Keratinocyte (primary cell): ENCODE measurements at regions not wholly inside any gene's neighbourhood (a gene's known extent, or its start where the extent isn't known, plus 50 kb on each side); places are given as distances from the start of the nearest gene placed in this dataset.

Experiments used
- DNase-seq: peaks from one replicate; pipeline ENCODE4 v3.0.0-alpha.2; 2011; ENCODE audit warnings: low read depth, missing footprints, low spot score
- FAIRE-seq: peaks from 2 replicates; lab custom pipeline; 2011; peaks lifted over from hg19 to GRCh38; lab: Jason Lieb, UNC
- H2AFZ ChIP-seq: 2 replicates; pipeline ENCODE4 v1.6.0; 2012; ENCODE audit warnings: low read length, control low read depth, inconsistent platforms; ENCODE audit not compliant: control insufficient read depth
- H3K27ac ChIP-seq: 2 replicates; pipeline ENCODE4 v1.5.1; 2011; ENCODE audit warnings: low read length; ENCODE audit not compliant: control insufficient read depth, insufficient read depth
- H3K27me3 ChIP-seq: 3 replicates; pipeline ENCODE4 v1.6.0; 2011; ENCODE audit warnings: low read length; ENCODE audit not compliant: control insufficient read depth, insufficient read depth; ENCODE audit errors: extremely low read depth
- H3K36me3 ChIP-seq, 2 experiments: 2 replicates in 1 of 2; 3 replicates in 1 of 2; pipeline ENCODE4 v1.5.1; 2011; ENCODE audit warnings: low read length in 2 of 2, mild to moderate bottlenecking in 1 of 2; ENCODE audit not compliant: control insufficient read depth in 2 of 2, insufficient read depth in 2 of 2; ENCODE audit errors: extremely low read depth in 1 of 2
- H3K4me1 ChIP-seq: 3 replicates; pipeline ENCODE4 v1.5.1; 2011; ENCODE audit warnings: low read length; ENCODE audit not compliant: control insufficient read depth, insufficient read depth; ENCODE audit errors: extremely low read depth
- H3K4me2 ChIP-seq: 3 replicates; pipeline ENCODE4 v1.6.0; 2011; ENCODE audit warnings: low read depth, low read length; ENCODE audit not compliant: control insufficient read depth, insufficient read depth; ENCODE audit errors: extremely low read depth
- H3K4me3 ChIP-seq, 3 experiments: fragments of 200-600 bp in 1 of 3; sonication (generic) in 1 of 3; 2 replicates in 2 of 3; 3 replicates in 1 of 3; pipeline ENCODE4 v1.5.1; 2011 to 2016; ENCODE audit warnings: low read length in 3 of 3, mild to moderate bottlenecking in 3 of 3, control low read depth in 2 of 3, inconsistent platforms in 1 of 3, low read depth in 1 of 3, mixed read lengths in 1 of 3, mixed run types in 1 of 3, moderate library complexity in 1 of 3; ENCODE audit not compliant: control insufficient read depth in 2 of 3, insufficient read depth in 2 of 3; ENCODE audit errors: extremely low read depth in 1 of 3
- H3K79me2 ChIP-seq: 2 replicates; pipeline ENCODE4 v1.6.0; 2012; ENCODE audit warnings: low read length; ENCODE audit not compliant: control insufficient read depth, insufficient read depth
- H3K9ac ChIP-seq: 3 replicates; pipeline ENCODE4 v1.6.0; 2011; ENCODE audit warnings: low read length; ENCODE audit not compliant: control insufficient read depth, insufficient read depth; ENCODE audit errors: extremely low read depth
- H3K9me1 ChIP-seq: 3 replicates; pipeline ENCODE4 v1.6.0; 2011; ENCODE audit warnings: low read length; ENCODE audit not compliant: control insufficient read depth, insufficient read depth; ENCODE audit errors: extremely low read depth
- H3K9me3 ChIP-seq: 2 replicates; pipeline ENCODE4 v1.5.1; 2012; ENCODE audit warnings: low read depth, low read length; ENCODE audit not compliant: control insufficient read depth
- H4K20me1 ChIP-seq: 3 replicates; pipeline ENCODE4 v1.6.0; 2011; ENCODE audit warnings: low read length; ENCODE audit not compliant: control insufficient read depth, insufficient read depth; ENCODE audit errors: extremely low read depth
- EZH2 ChIP-seq: IDR thresholded peaks from one replicate; pipeline ENCODE4 v1.6.1; 2012; ENCODE audit warnings: inconsistent platforms, mild to moderate bottlenecking, low read length, moderate library complexity
- dilution Hi-C: fragments of 300-500 bp; cut with MboI; formaldehyde crosslinking; loops from one replicate; pipeline ENCODE4 v1.7.0; 2020; ENCODE audit warnings: low sequenced_read_pairs; ENCODE audit not compliant: extremely low pct_ligation_motif_present
- TF ChIP-seq, protein P1 (sequence below), 3 experiments: IDR thresholded peaks in 1 of 3; conservative IDR thresholded peaks in 1 of 3; optimal IDR thresholded peaks in 1 of 3; 2 replicates in 2 of 3; 3 replicates in 1 of 3; pipeline versions ENCODE3 to v1.5.1; 2011; ENCODE audit warnings: low read length in 3 of 3, mild to moderate bottlenecking in 3 of 3, moderate library complexity in 2 of 3, control low read depth in 1 of 3, inconsistent platforms in 1 of 3; ENCODE audit not compliant: insufficient read depth in 2 of 3; ENCODE audit errors: extremely low read depth in 1 of 3

DNA sequence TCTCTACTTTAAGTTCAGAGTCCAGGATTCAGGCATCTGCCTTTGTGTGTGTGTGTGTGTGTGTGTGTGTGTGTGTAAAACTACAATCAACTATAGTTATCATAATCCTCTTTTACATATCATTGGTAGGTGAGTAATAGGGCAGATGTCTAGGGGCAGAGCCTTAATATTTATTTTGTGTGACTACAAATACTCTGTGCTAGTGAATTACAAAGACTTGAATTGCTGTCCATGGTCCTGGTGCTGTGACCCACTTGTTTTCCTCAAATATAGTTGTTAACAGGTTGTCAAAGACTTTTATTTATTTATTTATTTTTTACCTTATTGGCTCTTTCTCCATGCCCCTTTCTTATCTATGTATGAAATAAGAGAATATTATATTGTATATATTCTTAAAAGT is 196.8 kb downstream of the ANXA1 start:
- Histone ChIP-seq H3K27me3 (no peaks in the 10 kb centered on the region), H3K9me3 (no peaks in the 10 kb centered on the region), H2AFZ (no peak overlapping the region), H3K9me1 (no peaks in the 10 kb centered on the region), H3K4me2 (no peak overlapping the region), H3K4me1 (no peaks in the 10 kb centered on the region), H3K9ac (no peak overlapping the region), H3K4me3 (no peak overlapping the region), H3K79me2 (no peaks in the 10 kb centered on the region), H3K36me3 (no peaks in the 10 kb centered on the region), H4K20me1 (no peaks in the 10 kb centered on the region), H3K27ac (no peak overlapping the region)
- TF ChIP-seq EZH2: no peak
- TF ChIP-seq, protein P1, sequence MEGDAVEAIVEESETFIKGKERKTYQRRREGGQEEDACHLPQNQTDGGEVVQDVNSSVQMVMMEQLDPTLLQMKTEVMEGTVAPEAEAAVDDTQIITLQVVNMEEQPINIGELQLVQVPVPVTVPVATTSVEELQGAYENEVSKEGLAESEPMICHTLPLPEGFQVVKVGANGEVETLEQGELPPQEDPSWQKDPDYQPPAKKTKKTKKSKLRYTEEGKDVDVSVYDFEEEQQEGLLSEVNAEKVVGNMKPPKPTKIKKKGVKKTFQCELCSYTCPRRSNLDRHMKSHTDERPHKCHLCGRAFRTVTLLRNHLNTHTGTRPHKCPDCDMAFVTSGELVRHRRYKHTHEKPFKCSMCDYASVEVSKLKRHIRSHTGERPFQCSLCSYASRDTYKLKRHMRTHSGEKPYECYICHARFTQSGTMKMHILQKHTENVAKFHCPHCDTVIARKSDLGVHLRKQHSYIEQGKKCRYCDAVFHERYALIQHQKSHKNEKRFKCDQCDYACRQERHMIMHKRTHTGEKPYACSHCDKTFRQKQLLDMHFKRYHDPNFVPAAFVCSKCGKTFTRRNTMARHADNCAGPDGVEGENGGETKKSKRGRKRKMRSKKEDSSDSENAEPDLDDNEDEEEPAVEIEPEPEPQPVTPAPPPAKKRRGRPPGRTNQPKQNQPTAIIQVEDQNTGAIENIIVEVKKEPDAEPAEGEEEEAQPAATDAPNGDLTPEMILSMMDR (optimal IDR thresholded peaks at IDR 0.05 in 1 of 3, IDR thresholded peaks at IDR 0.05 in 1 of 3, conservative IDR thresholded peaks at IDR 0.05 in 1 of 3; ENCODE audit: extremely low read depth in 1 of 3, insufficient read depth in 2 of 3, low read length in 3 of 3): no peak
- dilution Hi-C loops: no loop called here
- FAIRE-seq (no peak), DNase-seq (no peak)

DNA sequence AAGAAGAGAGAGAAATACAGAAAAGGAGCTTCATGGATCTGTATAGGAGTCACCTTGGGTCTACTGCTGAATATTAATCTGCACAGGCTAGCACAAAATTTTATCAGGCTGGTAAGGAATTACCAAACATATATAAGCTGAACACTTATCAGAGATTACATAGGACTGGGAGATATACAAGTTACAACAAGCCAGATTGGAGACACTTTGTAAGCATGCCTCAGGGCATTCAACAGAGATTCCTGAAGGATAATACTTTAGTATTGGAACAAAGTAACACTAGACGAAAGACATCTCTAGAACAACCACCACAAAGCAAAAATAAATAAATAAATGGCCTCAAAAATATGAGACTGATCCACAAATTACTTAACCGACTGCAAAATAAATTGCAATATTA is 197.8 kb downstream of the ANXA1 start:
- H4K20me1 ChIP-seq: no peaks in the 10 kb centered on the region
- H3K9me1 ChIP-seq: no peaks in the 10 kb centered on the region
- H3K9ac ChIP-seq: no peak overlapping the region
- TF ChIP-seq, protein P1 (optimal IDR thresholded peaks at IDR 0.05 in 1 of 3, IDR thresholded peaks at IDR 0.05 in 1 of 3, conservative IDR thresholded peaks at IDR 0.05 in 1 of 3; ENCODE audit: extremely low read depth in 1 of 3, insufficient read depth in 2 of 3, low read length in 3 of 3): no peak
- no peak for TF ChIP-seq EZH2
- H2AFZ ChIP-seq: no peak overlapping the region
- no peak overlapping the region for H3K4me3 ChIP-seq
- no peaks in the 10 kb centered on the region for H3K36me3 ChIP-seq
- H3K4me2 ChIP-seq: no peak overlapping the region
- no peaks in the 10 kb centered on the region for H3K79me2 ChIP-seq
- no peak overlapping the region for H3K27ac ChIP-seq
- dilution Hi-C loops: no loop called here
- H3K4me1 ChIP-seq: no peaks in the 10 kb centered on the region
- H3K9me3 ChIP-seq: no peaks in the 10 kb centered on the region
- H3K27me3 ChIP-seq: no peaks in the 10 kb centered on the region
- FAIRE-seq (no peak), DNase-seq (peak; percentile 11)
